ENCODE measurements at regions not wholly inside any gene's neighbourhood (a gene's known extent, or its start where the extent isn't known, plus 50 kb on each side); places are given as distances from the start of the nearest gene placed in this dataset.

GRCh38 chr2:83253848-83254247, 1205.2 kb downstream of the SUCLG1 start:
- TF ChIP-seq CTCF (IDR thresholded peaks at IDR 0.05), result no peak

DNA sequence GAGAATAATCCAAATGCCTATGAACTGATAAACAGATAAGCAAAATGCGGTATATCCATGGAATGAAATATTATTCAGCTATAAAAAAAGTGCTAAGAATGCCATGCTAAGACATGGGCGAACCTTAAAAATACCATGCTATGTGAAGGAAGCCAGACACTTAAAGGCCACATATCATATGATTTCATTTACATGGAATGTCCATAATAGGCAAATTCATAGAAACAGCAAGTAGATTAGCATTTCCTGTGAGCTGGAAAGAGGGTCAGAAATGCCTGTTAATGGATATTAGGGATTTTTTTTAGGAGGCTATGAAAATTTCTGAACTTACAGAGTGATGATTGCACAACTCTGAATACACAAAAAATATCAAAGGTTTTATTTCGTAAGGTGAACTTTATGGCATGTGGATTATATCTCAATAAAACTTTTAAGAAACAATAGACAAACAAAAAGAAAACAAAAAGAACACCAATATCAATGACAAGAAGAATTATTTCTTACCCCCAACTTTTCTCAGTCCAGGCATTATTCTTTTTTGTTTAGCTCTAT, 1207.7 kb downstream of the SUCLG1 start:
- no peak for TF ChIP-seq CTCF (IDR thresholded peaks at IDR 0.05)

GRCh38 chr2:83240611-83241010, 1218.5 kb downstream of the SUCLG1 start:
- no peak for TF ChIP-seq CTCF (IDR thresholded peaks at IDR 0.05)

GRCh38 chr2:83238111-83238510, 1221.0 kb downstream of the SUCLG1 start:
- no peak for TF ChIP-seq CTCF (IDR thresholded peaks at IDR 0.05)

DNA sequence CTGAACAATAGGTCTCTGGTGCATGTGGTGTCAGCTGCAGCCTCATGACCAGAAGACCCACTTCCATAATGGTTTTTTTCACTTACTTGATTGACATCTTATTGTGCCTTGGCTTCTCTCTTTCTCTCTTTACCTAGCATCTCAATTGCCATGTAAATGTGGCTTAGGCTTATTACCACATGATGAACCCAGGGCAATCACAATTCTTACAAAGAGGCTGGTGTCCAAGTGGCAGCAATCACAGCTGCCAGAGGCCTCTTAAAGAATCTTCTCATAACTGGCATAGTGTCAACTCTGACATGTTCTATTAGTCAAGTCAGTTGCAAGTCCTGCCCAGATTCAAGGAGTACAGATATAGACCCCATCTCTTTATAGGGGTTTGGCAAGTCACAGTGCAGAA, 1224.8 kb downstream of the SUCLG1 start:
- TF ChIP-seq CTCF (IDR thresholded peaks at IDR 0.05), result no peak

- TF ChIP-seq CTCF (IDR thresholded peaks at IDR 0.05), result no peak
Measured at GRCh38 chr2:83233781-83234180, 1225.3 kb downstream of the SUCLG1 start.

DNA sequence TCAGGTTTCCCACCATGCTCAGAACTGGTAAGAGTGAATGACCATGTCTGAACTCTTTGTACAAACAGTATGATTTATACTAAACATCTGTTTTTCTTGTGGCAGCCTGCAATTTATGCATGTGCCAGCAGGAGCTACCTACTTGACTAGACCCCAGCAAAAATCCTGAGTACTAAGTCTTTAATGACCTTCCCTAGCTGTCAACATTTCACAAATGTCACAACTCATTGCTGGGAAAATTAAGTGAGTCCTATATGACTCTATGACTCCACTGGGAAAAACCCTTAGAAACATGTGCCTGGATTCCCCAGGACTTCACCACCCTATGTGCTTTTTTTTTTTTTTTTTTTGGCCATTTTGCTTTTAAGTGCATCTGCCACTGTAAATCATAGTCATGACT, 1225.8 kb downstream of the SUCLG1 start:
- no peak for TF ChIP-seq CTCF (IDR thresholded peaks at IDR 0.05)

DNA sequence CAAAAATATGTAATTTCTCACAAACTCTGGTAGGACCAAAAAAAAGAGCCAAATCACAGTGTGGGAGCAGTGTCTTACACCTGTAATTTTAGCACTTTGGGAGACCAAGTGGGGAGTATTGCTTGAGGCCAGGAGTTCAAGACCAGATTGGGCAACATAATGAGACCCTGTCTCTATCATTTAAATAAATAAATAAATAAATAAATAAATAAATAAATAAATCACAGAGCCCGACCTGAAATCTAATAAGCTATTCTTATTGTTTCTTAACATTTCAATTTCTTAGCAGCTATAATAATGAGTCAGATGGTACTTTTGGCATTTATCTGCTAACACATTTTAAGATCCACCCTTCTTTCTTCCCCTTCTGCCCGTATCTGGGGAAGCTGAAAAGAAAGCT, 1229.6 kb downstream of the SUCLG1 start:
- TF ChIP-seq CTCF (IDR thresholded peaks at IDR 0.05), result no peak
